ENCODE measurements at regions not wholly inside any gene's neighbourhood (a gene's known extent, or its start where the extent isn't known, plus 50 kb on each side); places are given as distances from the start of the nearest gene placed in this dataset.

- H3K27me3 ChIP-seq (ENCODE audit: insufficient read depth, low read length, poor library complexity, severe bottlenecking): no peaks in the 10 kb centered on the region
- H3F3A ChIP-seq (ENCODE audit: low read depth): no peaks in the 10 kb centered on the region
- no peaks in the 10 kb centered on the region for H4K20me1 ChIP-seq (ENCODE audit: insufficient read depth, low read length, poor library complexity, severe bottlenecking)
- H3K9me2 ChIP-seq (replicated peaks; ENCODE audit: low read depth, low read length): no peaks in the 10 kb centered on the region
- H3K9me3 ChIP-seq (ENCODE audit: insufficient read depth, low read depth, low read length): peaks cover 27% of the 10 kb centered on the region
- no peak overlapping the region for H3K4me3 ChIP-seq (ENCODE audit: low read length, poor library complexity, severe bottlenecking)
- no peaks in the 10 kb centered on the region for H3K4me1 ChIP-seq (ENCODE audit: insufficient read depth, low read length, poor library complexity, severe bottlenecking)
- TF ChIP-seq, protein P1, sequence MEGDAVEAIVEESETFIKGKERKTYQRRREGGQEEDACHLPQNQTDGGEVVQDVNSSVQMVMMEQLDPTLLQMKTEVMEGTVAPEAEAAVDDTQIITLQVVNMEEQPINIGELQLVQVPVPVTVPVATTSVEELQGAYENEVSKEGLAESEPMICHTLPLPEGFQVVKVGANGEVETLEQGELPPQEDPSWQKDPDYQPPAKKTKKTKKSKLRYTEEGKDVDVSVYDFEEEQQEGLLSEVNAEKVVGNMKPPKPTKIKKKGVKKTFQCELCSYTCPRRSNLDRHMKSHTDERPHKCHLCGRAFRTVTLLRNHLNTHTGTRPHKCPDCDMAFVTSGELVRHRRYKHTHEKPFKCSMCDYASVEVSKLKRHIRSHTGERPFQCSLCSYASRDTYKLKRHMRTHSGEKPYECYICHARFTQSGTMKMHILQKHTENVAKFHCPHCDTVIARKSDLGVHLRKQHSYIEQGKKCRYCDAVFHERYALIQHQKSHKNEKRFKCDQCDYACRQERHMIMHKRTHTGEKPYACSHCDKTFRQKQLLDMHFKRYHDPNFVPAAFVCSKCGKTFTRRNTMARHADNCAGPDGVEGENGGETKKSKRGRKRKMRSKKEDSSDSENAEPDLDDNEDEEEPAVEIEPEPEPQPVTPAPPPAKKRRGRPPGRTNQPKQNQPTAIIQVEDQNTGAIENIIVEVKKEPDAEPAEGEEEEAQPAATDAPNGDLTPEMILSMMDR (conservative IDR thresholded peaks at IDR 0.05; ENCODE audit: low read length): no peak
- TF ChIP-seq EZH2phosphoT487 (IDR thresholded peaks at IDR 0.05; ENCODE audit: borderline replicate concordance): no peak
- H3K79me2 ChIP-seq (ENCODE audit: insufficient read depth, low read length): no peaks in the 10 kb centered on the region
- no peaks in the 10 kb centered on the region for H3K36me3 ChIP-seq (ENCODE audit: insufficient read depth, low read length)
- no peak overlapping the region for H3K9ac ChIP-seq (ENCODE audit: low read depth, low read length, poor library complexity, severe bottlenecking)
- no peak overlapping the region for H3K4me2 ChIP-seq (ENCODE audit: low read depth, low read length, poor library complexity, severe bottlenecking)
- H2AFZ ChIP-seq (ENCODE audit: low read length): no peak overlapping the region
These were observed 114.1 kb upstream of the CHL1 start for GRCh38 chr3:82508-82907.

GRCh38 chr3:83096-83495 is 113.5 kb upstream of the CHL1 start:
- no peak overlapping the region for H3K9ac ChIP-seq (ENCODE audit: low read depth, low read length, poor library complexity, severe bottlenecking)
- H3K4me1 ChIP-seq (ENCODE audit: insufficient read depth, low read length, poor library complexity, severe bottlenecking): no peaks in the 10 kb centered on the region
- H3K4me2 ChIP-seq (ENCODE audit: low read depth, low read length, poor library complexity, severe bottlenecking): no peak overlapping the region
- no peaks in the 10 kb centered on the region for H3K9me2 ChIP-seq (replicated peaks; ENCODE audit: low read depth, low read length)
- no peaks in the 10 kb centered on the region for H3K36me3 ChIP-seq (ENCODE audit: insufficient read depth, low read length)
- no peaks in the 10 kb centered on the region for H3K79me2 ChIP-seq (ENCODE audit: insufficient read depth, low read length)
- no peak overlapping the region for H3K4me3 ChIP-seq (ENCODE audit: low read length, poor library complexity, severe bottlenecking)
- TF ChIP-seq, protein P1 (conservative IDR thresholded peaks at IDR 0.05; ENCODE audit: low read length): no peak
- no peak for TF ChIP-seq EZH2phosphoT487 (IDR thresholded peaks at IDR 0.05; ENCODE audit: borderline replicate concordance)
- H3F3A ChIP-seq (ENCODE audit: low read depth): no peaks in the 10 kb centered on the region
- peaks cover 27% of the 10 kb centered on the region for H3K9me3 ChIP-seq (ENCODE audit: insufficient read depth, low read depth, low read length)
- no peak overlapping the region for H2AFZ ChIP-seq (ENCODE audit: low read length)
- no peaks in the 10 kb centered on the region for H4K20me1 ChIP-seq (ENCODE audit: insufficient read depth, low read length, poor library complexity, severe bottlenecking)
- no peaks in the 10 kb centered on the region for H3K27me3 ChIP-seq (ENCODE audit: insufficient read depth, low read length, poor library complexity, severe bottlenecking)

DNA sequence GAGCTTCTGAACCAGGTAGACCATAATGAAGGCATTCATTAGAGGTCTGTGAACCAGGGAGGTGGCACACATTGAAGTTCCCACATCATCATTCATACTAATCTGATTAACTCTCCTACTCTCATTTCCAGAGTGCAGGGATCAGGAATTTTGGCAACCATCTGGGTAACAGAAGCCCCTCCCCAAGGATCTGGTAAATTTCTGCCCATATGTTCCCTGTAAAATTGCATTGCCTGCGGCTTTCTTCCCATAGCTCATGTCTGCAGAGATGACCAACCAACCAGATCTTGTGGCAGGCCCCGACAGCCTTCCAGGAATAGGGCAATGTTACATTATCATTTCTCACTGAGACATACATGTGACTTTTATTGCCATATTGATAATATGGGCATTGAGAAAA is 111.4 kb upstream of the CHL1 start:
- Histone ChIP-seq H3K4me1 (ENCODE audit: insufficient read depth, low read length, poor library complexity, severe bottlenecking) (no peaks in the 10 kb centered on the region), H4K20me1 (ENCODE audit: insufficient read depth, low read length, poor library complexity, severe bottlenecking) (no peaks in the 10 kb centered on the region), H3K27me3 (ENCODE audit: insufficient read depth, low read length, poor library complexity, severe bottlenecking) (no peaks in the 10 kb centered on the region), H3K9me3 (ENCODE audit: insufficient read depth, low read depth, low read length) (peaks cover 28% of the 10 kb centered on the region), H3K36me3 (ENCODE audit: insufficient read depth, low read length) (no peaks in the 10 kb centered on the region), H3K4me2 (ENCODE audit: low read depth, low read length, poor library complexity, severe bottlenecking) (no peak overlapping the region), H2AFZ (ENCODE audit: low read length) (no peak overlapping the region), H3K9ac (ENCODE audit: low read depth, low read length, poor library complexity, severe bottlenecking) (no peak overlapping the region), H3K4me3 (ENCODE audit: low read length, poor library complexity, severe bottlenecking) (no peak overlapping the region), H3K79me2 (ENCODE audit: insufficient read depth, low read length) (no peaks in the 10 kb centered on the region), H3F3A (ENCODE audit: low read depth) (no peaks in the 10 kb centered on the region), H3K9me2 (replicated peaks; ENCODE audit: low read depth, low read length) (no peaks in the 10 kb centered on the region)
- TF ChIP-seq EZH2phosphoT487 (IDR thresholded peaks at IDR 0.05; ENCODE audit: borderline replicate concordance): no peak
- TF ChIP-seq, protein P1 (conservative IDR thresholded peaks at IDR 0.05; ENCODE audit: low read length): no peak
